NCI-H2081 (cell line): ENCODE measurements at regions not wholly inside any gene's neighbourhood (a gene's known extent, or its start where the extent isn't known, plus 50 kb on each side); places are given as distances from the start of the nearest gene placed in this dataset.

Experiments used
- DNase-seq, 2 experiments: peaks; one replicate each; lab custom pipeline; 2025; lab: John Stamatoyannopoulos, UW

DNA sequence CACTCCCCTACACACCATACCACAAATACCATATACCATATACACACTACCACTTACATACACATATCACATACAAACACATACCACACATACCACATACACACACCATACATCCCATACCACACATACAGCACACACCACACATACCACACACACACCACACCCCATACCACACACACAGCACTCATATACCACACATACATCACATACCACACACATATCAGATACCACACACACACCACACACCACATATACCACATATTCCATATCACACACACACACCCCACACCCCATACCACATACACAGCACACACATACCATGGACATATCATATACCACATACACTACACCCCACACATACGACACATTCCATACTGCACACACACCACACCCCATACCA, 276.6 kb downstream of the GADD45G start:
- no peak for DNase-seq

DNA sequence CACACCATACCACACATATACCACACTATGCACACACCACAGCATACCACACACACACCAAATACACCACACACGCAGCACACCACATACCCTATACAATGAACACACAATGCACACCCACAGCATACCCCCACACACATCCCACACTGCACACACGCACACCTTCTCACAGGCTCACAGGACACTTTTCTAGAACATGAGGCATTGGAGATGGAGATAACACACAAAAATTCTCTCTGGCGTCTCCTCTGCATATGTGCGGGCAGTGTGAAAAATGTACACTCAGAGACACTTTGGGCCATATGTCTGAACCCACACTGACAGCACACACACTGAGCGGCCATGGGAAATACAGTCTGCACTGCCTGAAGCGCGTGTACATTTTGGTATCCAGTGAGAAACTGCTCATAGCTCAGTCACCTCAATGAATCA, 278.1 kb downstream of the GADD45G start:
- DNase-seq = no peak

DNA sequence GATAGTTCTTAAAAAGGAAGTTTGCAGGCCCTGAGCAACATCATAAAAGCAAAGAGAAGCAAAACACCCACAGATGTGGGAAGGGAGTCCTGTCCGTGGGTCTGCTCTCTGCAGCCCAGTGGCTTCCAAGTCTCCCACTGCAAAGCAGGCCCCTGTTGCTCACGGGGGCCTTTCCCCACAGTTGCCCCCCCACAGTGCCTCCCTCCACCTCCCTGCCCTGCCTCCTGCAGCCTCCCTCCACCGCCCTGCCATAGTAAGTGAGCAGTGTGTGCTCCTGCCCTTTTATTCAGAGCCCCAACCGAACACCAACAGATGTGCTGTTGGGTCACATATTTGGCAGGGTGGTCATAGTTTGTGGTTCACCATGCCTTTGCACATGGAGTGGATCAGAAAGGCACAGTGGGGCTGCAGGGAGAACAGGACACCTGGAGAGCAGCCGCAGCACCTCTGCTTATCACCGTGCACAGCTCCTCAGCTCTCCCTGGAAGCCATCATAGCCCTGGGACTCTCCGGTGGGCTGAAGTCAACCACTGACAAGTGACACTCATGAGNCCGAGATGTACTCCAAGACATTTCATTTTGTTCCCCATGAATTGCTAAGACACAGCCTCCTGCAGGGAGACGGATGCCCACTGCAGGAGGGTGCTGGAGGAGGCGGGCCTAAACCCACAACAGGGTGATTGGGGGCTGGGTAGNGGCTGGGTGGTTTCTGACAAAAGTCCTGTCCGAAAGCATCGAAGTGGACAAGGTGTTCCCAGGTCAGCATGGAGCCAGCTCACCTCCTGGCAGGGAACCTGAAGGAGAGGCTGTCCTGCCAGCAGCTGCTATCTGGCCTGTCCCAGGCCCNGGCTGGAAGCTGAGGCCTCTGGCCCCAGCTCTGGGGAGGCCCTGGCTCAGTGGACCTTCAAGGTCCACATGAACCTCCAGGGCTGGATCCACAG, 278.9 kb downstream of the GADD45G start:
- DNase-seq = no peak

DNA sequence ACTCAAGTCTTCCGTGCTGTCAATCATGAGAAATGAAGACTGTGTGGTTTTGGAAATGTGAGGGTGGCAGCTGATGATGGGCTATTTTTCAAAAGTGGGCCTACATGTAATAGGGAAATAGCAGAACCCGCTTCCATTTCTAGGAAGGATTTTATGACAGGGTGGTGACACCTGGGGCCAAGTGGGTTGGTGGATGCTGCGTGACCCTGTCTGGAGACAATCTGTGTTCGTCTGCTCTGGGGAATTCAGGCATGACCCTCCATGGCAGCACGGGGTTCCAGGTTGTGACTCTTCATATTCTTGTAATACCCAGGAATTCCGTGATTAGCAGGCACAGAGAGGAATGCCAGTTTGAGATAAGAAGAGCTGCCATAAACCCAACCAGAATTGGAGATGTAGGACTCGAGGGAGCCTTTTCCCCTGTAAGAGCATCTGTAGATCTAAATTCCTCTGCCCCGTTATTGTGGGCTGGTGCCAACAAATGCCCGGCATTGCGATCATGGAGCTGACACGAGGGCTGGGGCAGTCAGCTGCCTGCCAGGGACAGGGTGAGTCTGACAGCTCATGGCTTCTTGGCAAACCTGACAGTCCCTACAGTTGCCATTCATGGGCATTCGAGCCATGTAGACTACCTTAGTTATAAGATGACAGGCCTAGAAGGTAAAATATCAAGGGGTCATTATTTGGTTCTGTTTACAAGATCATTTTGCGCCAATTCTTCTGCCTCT, 279.7 kb downstream of the GADD45G start:
- DNase-seq = no peak

DNA sequence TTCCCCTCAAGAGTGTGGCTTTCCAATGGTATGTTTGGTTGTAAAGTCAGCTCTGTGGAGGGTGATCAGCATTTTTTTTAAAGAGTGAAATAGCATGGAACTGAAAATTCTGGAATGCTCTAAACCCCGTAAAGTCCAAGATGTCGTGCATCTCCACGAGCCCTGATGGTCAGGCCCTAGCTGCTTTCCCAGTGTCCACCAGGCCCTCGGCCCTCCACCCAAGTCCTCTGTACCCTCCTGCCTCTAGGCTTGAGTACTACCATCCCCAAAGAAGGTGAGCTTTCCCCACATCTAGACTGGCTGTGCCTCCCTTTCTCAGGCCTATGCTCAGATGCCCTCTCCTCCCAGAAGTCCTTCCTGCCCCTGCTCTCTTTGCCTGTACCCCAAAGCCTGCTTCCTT, 280.3 kb downstream of the GADD45G start:
- no peak for DNase-seq

DNA sequence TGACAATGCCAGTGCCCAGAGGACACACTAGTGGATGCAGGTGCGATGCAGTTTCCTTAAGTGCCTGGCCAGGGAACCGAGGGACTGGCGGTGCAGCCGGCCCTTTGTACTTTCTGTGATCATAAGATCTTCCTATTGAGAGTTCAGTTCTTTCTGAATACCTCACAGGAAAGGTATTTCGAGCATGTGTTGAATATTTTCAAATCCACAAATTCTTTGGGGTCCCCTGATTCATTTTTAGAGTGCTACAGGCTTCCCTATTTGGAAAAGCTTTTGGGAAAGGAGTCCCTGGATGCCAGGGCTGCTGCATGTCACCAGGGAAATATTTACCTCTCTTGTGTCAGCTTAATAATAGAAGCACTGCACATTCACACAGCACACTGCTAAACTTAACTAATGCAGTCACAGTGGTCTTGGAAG, 281.5 kb downstream of the GADD45G start:
- no peak for DNase-seq

DNA sequence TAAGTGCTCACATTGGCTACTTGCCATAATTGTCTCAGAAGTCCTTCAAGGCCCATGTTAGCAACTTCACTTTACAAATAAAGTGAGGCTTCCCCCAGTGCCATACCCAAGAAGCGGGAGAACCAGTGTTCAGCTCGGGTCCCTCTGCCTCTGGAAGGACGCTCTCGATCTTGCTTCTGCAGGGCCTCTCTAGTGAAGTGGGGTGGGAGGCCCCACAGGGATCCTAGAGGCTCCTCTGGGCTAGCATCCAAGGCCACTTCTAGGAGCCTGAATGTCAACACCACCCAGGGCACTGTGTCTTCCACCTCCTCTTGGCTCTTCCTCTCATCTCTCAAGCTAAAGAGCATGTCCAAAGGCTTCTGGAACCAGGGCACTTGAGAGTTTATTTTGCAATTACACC, 282.5 kb downstream of the GADD45G start:
- no peak for DNase-seq

DNA sequence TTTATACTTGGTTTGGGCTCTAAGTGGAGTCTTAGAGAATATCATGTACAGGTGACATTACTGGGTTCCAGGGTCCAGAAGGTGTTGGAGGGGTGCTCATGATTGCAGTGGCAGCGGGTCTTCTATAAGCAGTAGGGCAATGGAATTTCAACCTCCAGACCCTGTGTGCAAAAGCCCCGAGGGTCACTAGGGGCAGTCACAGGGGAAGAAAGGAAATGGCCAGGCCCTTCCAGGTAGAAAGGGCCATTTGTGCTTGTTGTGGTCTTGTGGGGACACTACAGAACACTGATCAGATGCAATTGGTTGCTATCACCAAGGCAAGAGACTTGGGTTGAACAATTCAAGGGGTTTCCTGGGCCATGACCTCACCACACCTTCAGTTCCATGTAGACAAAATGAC, 283.4 kb downstream of the GADD45G start:
- DNase-seq = no peak

DNA sequence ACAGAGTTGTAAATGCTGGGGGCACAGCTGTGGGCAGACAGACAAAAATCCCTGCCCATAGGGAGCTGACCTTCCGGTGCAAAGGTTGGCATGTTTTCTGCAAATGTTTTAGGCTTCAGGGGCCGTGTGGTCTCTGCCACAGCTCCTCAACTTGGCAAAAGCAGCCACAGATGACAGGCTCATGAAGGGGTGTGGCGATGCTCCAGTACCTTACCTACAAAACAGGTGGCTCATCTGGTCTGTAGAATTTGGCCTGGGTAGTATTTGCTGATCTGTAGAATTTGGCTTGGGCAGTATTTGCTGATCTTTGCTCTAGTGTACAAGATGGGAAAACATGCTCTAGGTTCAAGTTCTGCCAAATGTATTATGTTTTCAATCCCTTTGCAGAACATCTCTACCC, 283.9 kb downstream of the GADD45G start:
- DNase-seq = no peak

DNA sequence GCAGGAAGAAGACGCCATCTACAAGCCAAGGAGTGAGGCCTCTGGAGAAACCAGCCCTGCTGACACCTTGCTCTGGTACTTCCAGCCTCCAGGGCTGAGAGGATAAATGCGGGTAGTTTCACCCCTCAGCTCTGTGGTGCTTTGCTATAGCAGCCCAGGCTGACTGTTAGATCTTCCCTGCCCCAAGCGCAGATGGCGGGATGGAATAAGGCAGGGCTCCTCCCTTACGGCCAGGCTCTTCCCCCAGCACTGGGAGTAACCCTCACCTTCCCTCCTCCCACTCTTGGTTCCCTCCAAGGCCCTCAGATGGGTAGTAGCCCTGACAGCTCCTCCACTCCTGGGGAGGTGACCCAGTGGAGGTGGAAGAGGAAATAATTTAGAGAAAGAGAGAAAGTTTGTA, 285.1 kb downstream of the GADD45G start:
- DNase-seq = no peak

DNA sequence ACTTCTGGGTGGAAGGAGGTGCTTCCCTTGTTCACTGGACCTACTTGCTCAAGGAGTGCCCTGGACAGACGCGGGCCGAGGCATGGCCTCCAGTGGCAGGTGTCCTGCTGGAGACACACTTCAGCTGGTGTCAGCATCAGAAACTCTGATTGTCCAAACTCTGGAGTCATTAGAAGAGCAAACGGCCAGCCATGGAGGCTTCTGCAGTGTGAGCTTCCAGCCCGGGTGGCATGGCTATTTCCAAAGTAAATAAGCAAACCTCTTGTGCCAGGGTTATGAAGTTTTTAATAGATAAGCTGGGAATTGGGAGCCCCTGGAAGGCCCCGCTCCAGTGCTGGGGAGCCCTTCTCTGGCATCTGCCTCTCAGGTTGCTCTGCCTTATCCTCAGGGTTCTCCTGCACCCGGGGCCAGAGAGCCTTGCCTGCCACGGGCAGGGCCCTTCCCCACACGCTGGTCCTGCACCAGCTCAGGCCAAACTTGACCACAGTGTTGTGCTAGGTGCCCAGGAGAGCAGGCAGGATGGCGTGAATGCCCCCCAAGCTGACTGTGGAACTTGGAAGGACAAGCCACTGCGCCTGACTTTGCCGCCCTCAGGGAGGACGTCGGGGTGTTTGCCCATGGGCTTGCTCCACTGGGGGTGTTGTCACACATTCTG, 285.6 kb downstream of the GADD45G start:
- DNase-seq = no peak

DNA sequence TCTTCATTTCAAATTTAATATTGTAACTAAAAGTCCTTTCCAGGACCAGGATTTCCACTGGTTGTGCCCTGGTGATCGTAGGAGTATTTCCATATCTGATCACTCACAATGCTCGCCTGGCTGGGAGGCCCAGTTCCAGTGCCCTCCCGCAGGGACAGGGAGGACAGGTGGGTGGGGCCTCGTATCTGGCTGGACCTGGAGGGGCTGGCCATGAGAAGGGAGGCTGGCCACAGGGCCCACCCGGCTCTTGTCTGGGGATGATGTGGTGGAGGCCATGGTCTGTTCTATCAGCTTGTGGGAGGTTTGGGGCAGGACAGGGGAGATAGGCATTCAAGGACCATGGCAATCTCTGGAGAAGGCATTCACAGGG, 286.4 kb downstream of the GADD45G start:
- no peak for DNase-seq

DNA sequence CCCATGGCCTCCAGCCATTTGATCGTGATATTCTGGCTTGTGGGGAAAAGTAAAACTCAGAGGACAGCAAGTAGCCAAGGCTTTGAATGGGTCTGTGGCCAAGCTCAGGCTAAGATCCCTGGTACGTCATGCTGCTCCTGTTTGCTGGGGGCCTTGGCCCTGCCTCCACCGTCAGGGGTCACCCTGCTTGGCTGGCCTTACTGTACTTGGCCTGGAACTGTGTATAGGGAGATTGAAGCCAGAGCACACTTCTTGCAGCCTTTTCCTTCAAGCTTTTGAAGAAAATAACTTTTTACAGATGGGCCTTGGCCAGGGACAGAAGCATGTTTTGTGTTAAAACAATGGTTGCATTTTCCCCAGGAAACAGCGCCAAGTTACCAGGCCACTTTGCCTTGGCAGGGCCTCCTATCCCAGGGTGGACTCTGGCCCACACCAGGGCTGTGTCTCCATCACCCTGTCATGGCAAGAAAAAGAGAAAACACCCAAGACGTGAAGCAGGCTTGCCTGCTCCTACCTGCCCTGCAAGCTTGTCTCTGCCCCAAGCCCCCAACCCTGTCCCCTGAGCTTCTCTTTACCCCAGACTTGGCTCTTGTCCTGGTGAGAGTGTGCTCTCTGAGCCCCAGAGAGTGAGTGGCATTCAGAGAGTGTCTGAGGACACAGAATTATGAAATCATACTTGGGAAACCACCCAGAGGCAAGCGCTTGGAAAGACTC, 286.9 kb downstream of the GADD45G start:
- DNase-seq = no peak

DNA sequence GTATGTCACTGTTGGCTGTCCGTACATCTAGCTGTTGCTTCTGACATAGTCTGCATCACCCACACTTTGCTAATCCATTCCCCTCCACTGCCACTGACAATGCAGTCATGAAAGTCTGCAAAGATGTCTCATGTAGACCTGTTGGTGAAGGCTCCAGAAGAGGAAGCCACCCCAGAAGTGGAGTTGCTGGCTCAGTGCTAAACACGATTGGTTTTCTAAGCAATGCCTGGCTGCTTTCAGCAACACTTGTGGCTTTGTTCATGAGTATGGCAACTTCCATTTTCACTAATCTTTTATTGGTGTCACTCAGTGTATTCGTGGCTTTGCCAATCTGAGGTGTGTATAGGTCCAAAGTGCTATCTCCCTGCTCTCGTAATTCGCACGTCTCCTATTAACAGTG, 288.1 kb downstream of the GADD45G start:
- no peak for DNase-seq

DNA sequence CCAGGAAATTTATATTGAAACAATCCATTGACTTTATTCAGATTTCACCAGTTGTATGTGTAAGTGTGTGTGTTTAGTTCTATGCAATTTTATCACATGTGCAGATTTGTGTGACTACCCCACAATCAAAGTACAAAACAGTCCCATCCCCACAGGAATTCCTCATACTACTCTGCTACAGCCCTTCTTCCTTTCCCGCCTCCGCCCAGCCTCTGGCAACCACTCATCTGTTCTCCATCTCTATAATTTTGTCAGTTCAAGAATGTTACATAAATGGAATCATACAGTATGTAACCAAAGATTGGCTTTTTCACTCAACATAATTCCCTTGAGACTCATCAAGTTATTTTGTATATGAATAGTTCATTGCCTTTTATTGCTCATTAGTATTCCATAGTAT, 289.1 kb downstream of the GADD45G start:
- no peak for DNase-seq

DNA sequence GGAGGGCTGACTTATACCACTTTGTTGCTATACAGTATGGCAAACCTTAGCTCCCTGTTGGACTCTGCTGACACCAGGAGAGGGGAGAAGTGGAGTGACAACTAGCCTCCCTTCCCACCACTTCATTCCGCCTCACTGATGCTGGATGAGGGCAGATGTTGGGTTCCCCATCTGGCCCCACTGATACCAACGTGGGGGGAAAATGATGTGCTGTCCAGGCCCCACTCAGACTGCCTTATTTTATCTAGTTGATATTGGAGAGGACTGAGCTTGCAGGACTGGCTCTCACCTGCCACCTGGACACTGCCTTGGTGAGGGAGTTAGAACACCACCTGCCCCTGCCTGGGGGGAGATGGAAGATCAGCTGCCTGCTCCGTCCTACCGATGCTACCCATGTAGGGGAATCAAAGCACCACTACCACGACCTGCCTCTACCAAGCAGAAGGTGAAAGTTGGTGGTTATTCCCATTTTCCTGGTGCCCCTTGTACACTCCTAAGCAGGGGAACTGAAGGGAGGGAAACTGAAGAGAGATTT, 292.1 kb downstream of the GADD45G start:
- no peak for DNase-seq

DNA sequence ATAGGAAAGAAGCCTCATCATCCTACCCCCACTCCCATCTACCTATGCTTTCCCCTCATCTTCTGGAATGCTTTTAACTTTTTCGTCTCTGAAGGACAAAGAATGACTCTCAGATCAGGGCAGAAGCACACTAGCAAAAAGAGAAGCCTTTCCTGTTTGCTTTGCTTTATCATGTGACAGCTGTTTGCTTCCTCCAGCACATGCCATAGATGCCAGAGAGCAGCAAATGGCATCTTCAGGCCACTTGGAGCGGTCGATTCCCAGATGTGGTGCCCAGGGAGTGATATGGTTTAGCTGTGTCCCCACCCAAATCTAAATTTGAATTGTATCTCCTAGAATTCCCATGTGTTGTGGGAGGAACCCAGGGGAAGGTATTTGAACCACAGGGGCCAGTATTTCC, 294.8 kb downstream of the GADD45G start:
- DNase-seq = no peak

DNA sequence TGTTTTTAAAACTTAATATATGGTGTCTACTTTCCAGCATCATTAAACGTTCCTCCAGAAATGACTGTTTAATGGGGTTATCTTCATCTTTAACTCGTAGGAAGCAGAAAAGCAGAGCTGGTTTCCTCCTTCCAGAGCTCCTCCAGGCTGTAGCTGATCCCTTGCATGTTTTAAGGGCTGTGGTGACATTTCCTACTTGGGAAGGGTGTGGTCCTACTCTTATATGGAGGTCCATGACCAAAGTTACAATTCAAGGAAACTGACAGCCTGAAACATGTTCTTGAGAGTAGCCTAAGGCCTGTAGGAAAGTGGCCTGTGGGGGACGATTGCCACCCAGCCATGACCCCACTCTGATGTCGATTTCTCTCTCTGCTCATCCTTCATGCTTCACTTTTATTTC, 297.1 kb downstream of the GADD45G start:
- DNase-seq = no peak

DNA sequence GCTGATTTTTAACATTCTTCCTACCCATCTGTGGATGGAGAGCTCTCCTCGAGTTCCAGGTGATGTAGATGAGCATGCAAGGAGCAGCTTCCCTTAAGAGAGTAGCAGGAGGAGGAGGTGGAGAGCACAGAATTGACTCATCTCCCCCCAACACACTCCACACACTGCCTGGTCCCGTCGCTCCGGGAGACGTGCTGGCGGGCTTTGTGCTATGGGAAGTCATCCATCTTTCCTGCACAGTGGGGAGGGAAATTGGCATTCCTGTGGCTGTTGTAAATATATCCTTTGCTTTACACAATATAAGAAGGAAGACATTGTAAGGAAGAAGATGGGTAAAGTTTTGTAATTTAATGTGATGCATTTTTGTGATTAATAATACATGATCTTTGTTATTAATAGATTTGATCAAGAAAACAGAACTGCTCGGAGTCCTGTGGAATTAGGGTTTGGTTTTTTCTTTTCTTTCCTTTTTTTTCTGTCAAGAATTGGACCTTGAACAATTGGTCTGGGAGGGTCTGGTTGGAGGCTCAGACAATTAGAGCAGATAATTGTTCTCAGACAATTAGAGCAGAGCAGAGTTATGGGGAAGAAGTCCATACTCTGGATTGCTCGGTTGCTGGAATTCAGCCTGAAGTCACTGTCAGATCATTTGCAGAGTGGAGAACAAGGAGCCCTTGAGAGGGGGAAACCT, 297.8 kb downstream of the GADD45G start:
- peak in 1 of 2 experiments; percentile 11 for DNase-seq

DNA sequence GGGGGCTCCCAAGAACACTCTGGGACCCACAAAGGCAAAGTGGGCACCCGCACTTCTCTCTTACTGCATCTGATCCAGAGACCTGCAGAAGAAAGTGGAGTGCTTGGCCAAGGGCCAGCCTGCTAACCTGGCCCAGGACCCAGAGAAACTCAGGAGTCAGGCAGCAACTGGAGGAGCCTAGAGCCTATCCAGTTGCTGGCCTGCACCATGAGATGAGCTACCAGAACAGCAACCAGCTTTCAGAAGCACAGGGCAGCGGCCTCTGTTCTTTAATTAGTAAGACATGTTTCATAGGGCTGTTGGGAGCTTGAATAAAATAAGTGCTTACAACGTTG, 298.3 kb downstream of the GADD45G start:
- DNase-seq = no peak

DNA sequence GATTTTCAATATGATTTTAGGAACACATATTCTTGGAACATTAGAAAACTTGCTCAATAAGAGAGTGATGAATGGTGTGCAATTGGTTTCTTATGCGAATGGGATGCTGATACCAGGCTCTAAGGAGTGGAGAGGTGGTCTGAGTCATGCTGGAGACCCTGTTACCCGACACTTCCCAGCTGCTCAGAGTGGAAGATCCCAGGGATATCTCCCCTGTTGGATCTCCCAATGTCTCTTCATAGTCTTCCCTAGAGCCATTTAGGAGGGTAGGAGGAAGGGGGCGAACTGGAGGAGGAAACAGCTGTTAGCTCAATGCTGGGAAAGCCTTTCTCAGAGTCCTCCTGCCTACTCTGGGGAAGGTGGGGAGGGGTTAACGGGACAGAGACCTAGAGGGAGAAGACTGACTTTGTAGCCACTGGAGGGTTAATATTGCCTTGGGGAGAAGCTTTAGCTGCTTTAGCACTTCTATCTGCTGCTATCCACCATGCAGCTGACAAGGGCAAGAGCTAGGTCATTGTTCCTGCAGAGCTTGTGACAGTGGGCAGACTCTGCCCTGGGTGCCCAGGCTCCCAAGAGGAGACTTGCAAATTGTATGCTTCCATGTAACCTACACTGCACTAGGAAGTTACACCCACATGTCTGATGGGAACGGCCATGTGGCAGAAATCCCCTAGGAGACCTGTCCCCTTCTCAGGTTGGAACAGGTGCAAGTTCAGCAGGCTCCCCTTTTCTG, 301.0 kb downstream of the GADD45G start:
- DNase-seq = no peak
